ENCODE measurements at regions not wholly inside any gene's neighbourhood (a gene's known extent, or its start where the extent isn't known, plus 50 kb on each side); places are given as distances from the start of the nearest gene placed in this dataset.
"Not testable (repeated sequence)": the region's sequence is repeated elsewhere in the genome, so short reads cannot be mapped to it uniquely, and the experiment has no call there.

GRCh38 chr9:39809401-39810226 lies 454.1 kb downstream of the SPATA31A1 start:
- peak overlapping the region in 7 of 11 experiments; percentile 10 to 38 (median 26); a peak in 5 of 22 replicates for H3K4me2 ChIP-seq

GRCh38 chr9:39810401-39810800 lies 454.9 kb downstream of the SPATA31A1 start:
- H3K27me3 ChIP-seq; H3K4me3 ChIP-seq; H3K4me1 ChIP-seq; H3K9me3 ChIP-seq (replicated peaks in 1 of 11); H3K9ac ChIP-seq; H4K20me1 ChIP-seq; H3K4me2 ChIP-seq; H3K36me3 ChIP-seq; H3K27ac ChIP-seq: not testable (repeated sequence)

More at GRCh38 chr9:39809401-39810226, 454.1 kb downstream of the SPATA31A1 start:
- H3K4me3 ChIP-seq, result peak overlapping the region; percentile 43 to 65 (median 54)
- H4K20me1 ChIP-seq; H3K36me3 ChIP-seq; H3K4me1 ChIP-seq; H3K27me3 ChIP-seq; H3K9me3 ChIP-seq (replicated peaks in 1 of 11): not testable (repeated sequence)
- peak overlapping the region; percentile 24 to 62 (median 50); a peak in 14 of 22 replicates for H3K9ac ChIP-seq
- H3K27ac ChIP-seq, result peak overlapping the region in 9 of 11 experiments; percentile 33 to 57 (median 46); a peak in 13 of 22 replicates

GRCh38 chr9:39811615-39812014 lies 456.1 kb downstream of the SPATA31A1 start:
- H3K36me3 ChIP-seq; H3K9me3 ChIP-seq (replicated peaks in 1 of 11); H4K20me1 ChIP-seq; H3K4me1 ChIP-seq; H3K4me3 ChIP-seq; H3K27ac ChIP-seq; H3K4me2 ChIP-seq; H3K27me3 ChIP-seq; H3K9ac ChIP-seq: not testable (repeated sequence)

GRCh38 chr9:39828457-39828856 lies 473.0 kb downstream of the SPATA31A1 start:
- not testable (repeated sequence) for H4K20me1 ChIP-seq; H3K4me1 ChIP-seq; H3K36me3 ChIP-seq; H3K9me3 ChIP-seq (replicated peaks in 1 of 11); H3K4me2 ChIP-seq; H3K4me3 ChIP-seq; H3K27me3 ChIP-seq; H3K27ac ChIP-seq; H3K9ac ChIP-seq
